Endothelial cell (in vitro differentiated cells): ENCODE measurements at regions not wholly inside any gene's neighbourhood (a gene's known extent, or its start where the extent isn't known, plus 50 kb on each side); places are given as distances from the start of the nearest gene placed in this dataset.

ENCODE experiments used
- DNase-seq: peaks from one replicate; pipeline ENCODE4 v3.0.0; 2021; ENCODE audit warnings: low spot score
- H3K27ac Mint-ChIP-seq: one replicate; pipeline ENCODE4 v1.8.0; 2021; ENCODE audit warnings: mixed read lengths, inconsistent platforms; ENCODE audit not compliant: unreplicated experiment
- H3K27me3 Mint-ChIP-seq: one replicate; pipeline ENCODE4 v1.8.0; 2021; ENCODE audit warnings: mild to moderate bottlenecking, moderate library complexity, mixed read lengths, inconsistent platforms; ENCODE audit not compliant: unreplicated experiment
- H3K36me3 Mint-ChIP-seq: one replicate; pipeline ENCODE4 v1.8.0; 2021; ENCODE audit warnings: mild to moderate bottlenecking, low read depth, mixed read lengths, inconsistent platforms; ENCODE audit not compliant: unreplicated experiment
- H3K4me1 Mint-ChIP-seq: one replicate; pipeline ENCODE4 v1.8.0; 2021; ENCODE audit warnings: mild to moderate bottlenecking, mixed read lengths, inconsistent platforms; ENCODE audit not compliant: unreplicated experiment
- H3K4me3 Mint-ChIP-seq: one replicate; pipeline ENCODE4 v1.8.0; 2021; ENCODE audit warnings: mild to moderate bottlenecking, mixed read lengths, inconsistent platforms; ENCODE audit not compliant: unreplicated experiment
- H3K9me3 Mint-ChIP-seq: one replicate; pipeline ENCODE4 v1.8.0; 2021; ENCODE audit warnings: mixed read lengths, inconsistent platforms; ENCODE audit not compliant: unreplicated experiment
- CTCF ChIP-seq: fragments of 200-600 bp; sonication (generic); IDR thresholded peaks from one replicate; pipeline ENCODE4 v1.5.0; 2021; ENCODE audit warnings: antibody characterized with exemption; ENCODE audit not compliant: unreplicated experiment

DNA sequence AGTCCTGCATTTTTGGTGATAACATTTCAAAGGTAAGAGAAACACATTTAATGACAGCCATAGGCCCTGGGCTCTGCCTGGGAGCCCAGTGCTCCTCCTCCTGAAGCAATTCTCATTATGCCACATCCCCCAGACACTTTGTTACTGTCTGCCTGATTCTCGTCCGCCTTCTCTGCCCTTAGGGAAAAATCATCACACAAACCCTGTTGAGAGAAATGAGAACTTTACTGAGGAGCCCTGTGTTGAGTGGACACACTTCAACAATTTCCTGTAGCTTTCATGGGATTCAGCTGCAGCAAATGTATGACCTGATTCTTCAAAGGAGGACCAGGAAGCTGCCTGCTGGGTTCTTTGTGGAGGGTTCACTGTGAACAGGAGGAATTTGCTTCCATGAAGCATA lies 566.5 kb upstream of the FRG1 start:
- no peaks in the 10 kb centered on the region for H3K27me3 Mint-ChIP-seq
- H3K4me1 Mint-ChIP-seq = no peaks in the 10 kb centered on the region
- H3K9me3 Mint-ChIP-seq = peaks cover 11% of the 10 kb centered on the region
- no peak overlapping the region for H3K27ac Mint-ChIP-seq
- no peak overlapping the region for H3K4me3 Mint-ChIP-seq
- no peaks in the 10 kb centered on the region for H3K36me3 Mint-ChIP-seq
- no peak for DNase-seq
- TF ChIP-seq CTCF = no peak

DNA sequence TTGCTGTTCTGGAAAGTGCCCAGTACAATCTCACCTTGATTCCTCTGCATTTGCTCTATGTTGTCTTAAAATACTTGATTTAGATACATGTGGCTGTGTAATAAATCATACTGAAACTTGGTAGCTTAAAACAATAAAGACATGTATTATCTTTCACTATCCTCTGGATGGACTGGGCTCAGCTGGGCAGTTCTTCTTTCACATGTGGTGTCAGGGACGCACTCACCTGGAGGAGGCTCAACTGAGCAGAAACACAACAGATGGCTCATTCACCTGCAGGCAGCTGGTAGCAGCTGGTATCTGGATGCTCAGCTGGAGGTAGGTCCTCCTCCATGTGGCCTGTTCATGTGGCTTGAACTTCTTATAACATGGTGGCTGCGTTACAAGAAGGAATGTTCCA lies 563.8 kb upstream of the FRG1 start:
- TF ChIP-seq CTCF = no peak
- Mint-ChIP-seq H3K9me3 (peaks cover 4% of the 10 kb centered on the region), H3K27me3 (peaks cover 4% of the 10 kb centered on the region), H3K36me3 (peaks cover 3% of the 10 kb centered on the region), H3K27ac (no peak overlapping the region), H3K4me1 (no peaks in the 10 kb centered on the region), H3K4me3 (no peak overlapping the region)
- no peak for DNase-seq

DNA sequence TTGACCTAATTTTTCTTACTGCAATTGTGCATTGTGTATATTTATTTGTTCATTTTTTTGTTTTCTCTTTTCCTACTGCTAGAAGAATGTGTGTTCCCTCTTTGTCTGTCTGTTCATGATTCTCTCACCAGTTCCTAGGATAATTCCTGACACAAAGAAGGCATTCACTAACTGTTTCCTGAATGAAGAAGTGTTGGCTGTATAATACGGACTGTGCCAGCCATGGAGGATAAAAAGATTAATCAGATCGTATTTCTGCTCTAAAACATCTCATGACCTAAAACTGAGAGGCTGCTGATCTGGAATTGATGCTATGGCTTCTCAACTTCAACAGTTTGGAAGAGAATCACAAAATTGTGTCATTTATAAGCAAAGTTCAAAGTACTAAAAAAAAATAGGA lies 563.1 kb upstream of the FRG1 start:
- Mint-ChIP-seq H3K27ac (no peak overlapping the region), H3K4me1 (no peaks in the 10 kb centered on the region), H3K4me3 (no peak overlapping the region), H3K27me3 (peaks cover 4% of the 10 kb centered on the region), H3K9me3 (peaks cover 4% of the 10 kb centered on the region), H3K36me3 (peaks cover 3% of the 10 kb centered on the region)
- TF ChIP-seq CTCF = no peak
- DNase-seq = no peak

DNA sequence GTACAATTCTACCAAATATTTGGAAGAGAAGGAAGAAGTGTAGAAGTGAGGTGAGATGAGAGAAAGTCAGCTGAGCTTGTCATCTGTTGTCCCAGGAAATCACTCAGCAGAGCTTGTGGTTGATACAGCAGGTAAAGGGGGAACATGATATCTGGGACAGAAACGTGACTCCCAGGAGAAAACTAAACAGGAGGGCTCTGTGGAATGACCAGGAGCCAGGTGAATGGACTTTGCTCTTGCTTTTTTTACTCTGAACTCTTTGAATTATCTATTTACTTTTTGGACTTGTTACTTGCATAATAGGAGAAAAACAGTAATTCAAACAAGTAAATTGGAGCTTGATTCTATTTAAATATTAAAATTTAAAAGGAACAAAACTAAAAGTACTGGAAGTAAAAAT lies 555.6 kb upstream of the FRG1 start:
- peaks cover 2% of the 10 kb centered on the region for H3K27me3 Mint-ChIP-seq
- H3K9me3 Mint-ChIP-seq = no peaks in the 10 kb centered on the region
- DNase-seq = no peak
- no peaks in the 10 kb centered on the region for H3K36me3 Mint-ChIP-seq
- no peak overlapping the region for H3K27ac Mint-ChIP-seq
- H3K4me3 Mint-ChIP-seq = no peak overlapping the region
- H3K4me1 Mint-ChIP-seq = no peaks in the 10 kb centered on the region
- TF ChIP-seq CTCF = no peak

DNA sequence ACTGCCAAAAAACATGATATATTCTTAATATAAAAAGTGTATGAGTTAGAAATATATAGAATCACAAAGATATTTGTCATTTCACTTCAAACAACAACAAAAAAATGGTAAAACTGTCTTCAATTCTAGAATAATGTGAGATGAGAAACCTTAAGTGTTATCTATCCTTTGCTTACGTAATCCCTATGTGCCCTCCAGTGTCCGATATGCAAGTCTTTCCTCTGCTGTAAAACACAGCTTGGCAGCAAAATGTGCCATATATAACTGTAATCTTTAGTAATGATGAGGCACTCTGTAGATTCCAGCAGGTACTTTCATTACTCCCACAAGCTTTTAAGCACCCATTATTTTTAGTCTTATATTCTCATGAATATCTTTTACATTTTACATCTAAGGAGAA lies 555.1 kb upstream of the FRG1 start:
- DNase-seq = no peak
- Mint-ChIP-seq H3K27ac (no peak overlapping the region), H3K4me1 (no peaks in the 10 kb centered on the region), H3K4me3 (no peak overlapping the region), H3K27me3 (peaks cover 2% of the 10 kb centered on the region), H3K9me3 (no peaks in the 10 kb centered on the region), H3K36me3 (no peaks in the 10 kb centered on the region)
- no peak for TF ChIP-seq CTCF
